Stimulated activated CD8-positive, alpha-beta memory T cell treated with anti-CD3 and anti-CD28 coated beads, Interleukin-12 subunit alpha, Interleukin-12 subunit beta, amount 100 ng/mL, for 4 hours (primary cell): ENCODE measurements at regions not wholly inside any gene's neighbourhood (a gene's known extent, or its start where the extent isn't known, plus 50 kb on each side); places are given as distances from the start of the nearest gene placed in this dataset.

Source experiments
- DNase-seq: peaks from one replicate; pipeline ENCODE4 v3.0.0-alpha.2; 2020; ENCODE audit warnings: low read depth

GRCh38 chr18:45169610-45170009 lies 445.7 kb upstream of the SLC14A2 start:
- no peak for DNase-seq

- DNase-seq = no peak
These were observed 443.5 kb upstream of the SLC14A2 start for GRCh38 chr18:45171679-45172191.

GRCh38 chr18:45173327-45173726 lies 441.9 kb upstream of the SLC14A2 start:
- no peak for DNase-seq

GRCh38 chr18:45173799-45174519 lies 441.3 kb upstream of the SLC14A2 start:
- DNase-seq = no peak

GRCh38 chr18:45174629-45175136 lies 440.6 kb upstream of the SLC14A2 start:
- no peak for DNase-seq

GRCh38 chr18:45175511-45175910 lies 439.8 kb upstream of the SLC14A2 start:
- DNase-seq = no peak

GRCh38 chr18:45186832-45187231 lies 428.4 kb upstream of the SLC14A2 start:
- DNase-seq = no peak

GRCh38 chr18:45191795-45192194 lies 423.5 kb upstream of the SLC14A2 start:
- DNase-seq = no peak

- no peak for DNase-seq
These were observed 417.7 kb upstream of the SLC14A2 start for GRCh38 chr18:45197526-45197970.

- DNase-seq = no peak
These were observed 416.8 kb upstream of the SLC14A2 start for GRCh38 chr18:45198526-45198925.

GRCh38 chr18:45201029-45201428 lies 414.2 kb upstream of the SLC14A2 start:
- no peak for DNase-seq

- no peak for DNase-seq
These were observed 413.8 kb upstream of the SLC14A2 start for GRCh38 chr18:45201489-45201888.

- no peak for DNase-seq
These were observed 413.2 kb upstream of the SLC14A2 start for GRCh38 chr18:45202061-45202460.

GRCh38 chr18:45203677-45204076 lies 411.6 kb upstream of the SLC14A2 start:
- DNase-seq = no peak

- DNase-seq = no peak
These were observed 407.9 kb upstream of the SLC14A2 start for GRCh38 chr18:45207328-45207727.

GRCh38 chr18:45208164-45208563 lies 407.1 kb upstream of the SLC14A2 start:
- DNase-seq = no peak

- peak; percentile 17 for DNase-seq
These were observed 402.9 kb upstream of the SLC14A2 start for GRCh38 chr18:45212181-45213039.

- no peak for DNase-seq
These were observed 402.3 kb upstream of the SLC14A2 start for GRCh38 chr18:45213040-45213333.

GRCh38 chr18:45218436-45218835 lies 396.8 kb upstream of the SLC14A2 start:
- DNase-seq = no peak

GRCh38 chr18:45221363-45221762 lies 393.9 kb upstream of the SLC14A2 start:
- DNase-seq = no peak

- DNase-seq = no peak
These were observed 393.1 kb upstream of the SLC14A2 start for GRCh38 chr18:45222180-45222579.

- DNase-seq = no peak
These were observed 388.1 kb upstream of the SLC14A2 start for GRCh38 chr18:45227001-45227742.
